ENCODE measurements at regions not wholly inside any gene's neighbourhood (a gene's known extent, or its start where the extent isn't known, plus 50 kb on each side); places are given as distances from the start of the nearest gene placed in this dataset.

GRCh38 chr15:97836003-97836402, 124.5 kb upstream of the ARRDC4 start:
- no peak for DNase-seq

- DNase-seq: no peak
These were observed 122.6 kb upstream of the ARRDC4 start for GRCh38 chr15:97837896-97838295.

GRCh38 chr15:97838606-97839210, 121.8 kb upstream of the ARRDC4 start:
- DNase-seq: no peak

GRCh38 chr15:97840501-97840900, 120.0 kb upstream of the ARRDC4 start:
- no peak for DNase-seq

- DNase-seq: no peak
These were observed 118.9 kb upstream of the ARRDC4 start for GRCh38 chr15:97841558-97841957.

- DNase-seq: no peak
These were observed 111.3 kb upstream of the ARRDC4 start for GRCh38 chr15:97849183-97849582.

GRCh38 chr15:97858296-97858695, 102.2 kb upstream of the ARRDC4 start:
- no peak for DNase-seq

GRCh38 chr15:97861529-97862260, 98.8 kb upstream of the ARRDC4 start:
- DNase-seq: no peak

GRCh38 chr15:97866959-97867358, 93.5 kb upstream of the ARRDC4 start:
- DNase-seq: no peak

GRCh38 chr15:97867870-97868269, 92.6 kb upstream of the ARRDC4 start:
- no peak for DNase-seq

- DNase-seq: no peak
These were observed 91.5 kb upstream of the ARRDC4 start for GRCh38 chr15:97868981-97869380.

- no peak for DNase-seq
These were observed 89.7 kb upstream of the ARRDC4 start for GRCh38 chr15:97870771-97871170.

- no peak for DNase-seq
These were observed 86.4 kb upstream of the ARRDC4 start for GRCh38 chr15:97874139-97874538.

- no peak for DNase-seq
These were observed 85.4 kb upstream of the ARRDC4 start for GRCh38 chr15:97875025-97875512.

- DNase-seq: no peak
These were observed 84.8 kb upstream of the ARRDC4 start for GRCh38 chr15:97875513-97876280.

- no peak for DNase-seq
These were observed 84.2 kb upstream of the ARRDC4 start for GRCh38 chr15:97876281-97876675.

GRCh38 chr15:97881346-97881965, 79.0 kb upstream of the ARRDC4 start:
- DNase-seq: no peak

- DNase-seq: no peak
These were observed 75.9 kb upstream of the ARRDC4 start for GRCh38 chr15:97884513-97885131.

- no peak for DNase-seq
These were observed 70.2 kb upstream of the ARRDC4 start for GRCh38 chr15:97890307-97890706.

- DNase-seq: no peak
These were observed 68.2 kb upstream of the ARRDC4 start for GRCh38 chr15:97892167-97892938.

GRCh38 chr15:97893967-97894366, 66.5 kb upstream of the ARRDC4 start:
- no peak for DNase-seq

GRCh38 chr15:97899981-97900380, 60.5 kb upstream of the ARRDC4 start:
- no peak for DNase-seq

All from skin of body (tissue), 1 donor.